ENCODE measurements at regions not wholly inside any gene's neighbourhood (a gene's known extent, or its start where the extent isn't known, plus 50 kb on each side); places are given as distances from the start of the nearest gene placed in this dataset.

DNA sequence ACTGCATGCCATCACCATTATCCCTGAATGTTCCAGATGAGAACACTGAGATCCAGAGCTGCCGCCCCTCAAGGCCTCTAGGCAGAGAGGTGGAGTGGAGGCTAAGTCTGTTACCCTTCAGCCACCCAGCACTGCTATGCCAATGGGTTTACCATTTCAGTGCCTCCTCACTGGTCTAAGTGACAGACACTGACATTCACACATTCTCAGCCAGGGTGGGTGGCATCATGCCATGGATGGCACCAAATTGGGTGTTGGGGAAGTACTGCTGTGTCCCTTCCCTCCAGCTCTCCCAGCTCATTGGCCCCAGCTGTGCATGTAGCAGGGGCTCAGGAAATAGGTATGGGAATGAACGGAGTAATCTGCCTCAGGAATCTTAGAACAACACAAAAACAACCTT, 96.8 kb upstream of the PLET1 start:
- DNase-seq = no peak

DNA sequence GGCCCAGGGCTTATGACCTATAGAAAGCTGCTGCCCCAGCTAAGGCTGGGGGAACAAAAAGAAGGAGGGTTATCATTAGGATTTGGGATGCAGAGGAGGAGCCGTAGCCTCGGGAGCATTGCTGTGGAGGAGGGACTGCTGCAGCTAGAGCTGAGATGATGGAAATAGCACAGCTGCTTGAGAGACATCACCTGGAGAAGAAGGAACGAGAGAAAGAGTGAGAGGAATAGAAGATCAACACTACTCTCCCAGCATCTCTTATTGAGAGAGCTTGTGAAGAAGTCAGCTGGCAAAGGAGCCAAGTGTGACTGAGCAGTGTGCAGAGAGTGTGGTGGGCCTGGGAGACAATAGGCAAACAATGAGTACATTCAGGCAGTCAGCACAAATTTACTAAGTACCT, 100.7 kb upstream of the PLET1 start:
- DNase-seq = no peak

DNA sequence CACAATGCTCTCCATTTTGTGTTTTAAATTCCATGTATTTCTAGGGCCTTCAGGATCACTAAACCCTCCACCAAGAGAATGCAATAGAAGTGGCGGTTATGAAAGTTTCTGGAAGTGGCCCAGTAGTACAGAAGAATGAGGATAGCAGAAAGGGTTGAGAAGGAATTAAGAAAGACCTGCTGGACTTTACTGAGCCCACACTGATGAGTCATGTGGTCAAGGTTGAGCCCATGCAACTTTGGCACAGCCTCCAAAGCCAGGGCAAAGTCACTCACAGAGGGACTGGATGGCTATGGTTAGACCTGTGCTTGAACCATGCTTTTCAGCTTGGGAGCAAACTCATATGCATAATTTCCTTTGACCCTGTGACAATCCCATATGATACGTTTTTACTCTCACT, 102.9 kb upstream of the PLET1 start:
- no peak for DNase-seq

DNA sequence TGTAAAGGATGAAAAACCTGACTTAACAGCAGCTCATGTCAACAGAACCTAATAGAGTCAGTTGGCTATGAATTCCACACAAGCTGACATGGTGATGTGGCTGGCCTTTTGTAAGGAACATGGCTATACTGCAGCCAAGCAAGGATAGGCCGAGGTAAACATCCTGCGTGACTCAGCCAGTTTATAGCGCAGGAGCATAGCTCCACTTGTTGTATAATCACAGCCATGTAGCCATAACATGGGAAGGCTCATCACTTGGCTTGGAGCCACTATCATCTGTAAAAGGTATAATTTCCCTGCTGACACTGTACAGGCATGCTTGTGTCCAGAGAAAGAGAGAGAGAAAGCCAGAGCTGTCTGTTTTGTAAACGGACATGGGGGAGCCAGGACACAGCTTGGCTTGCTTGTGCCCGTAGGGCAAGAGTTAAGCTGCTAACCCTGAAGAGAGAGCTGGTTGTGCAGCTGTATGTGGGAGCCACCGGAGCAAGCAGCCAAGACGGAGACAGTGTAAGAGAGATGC, 104.4 kb upstream of the PLET1 start:
- DNase-seq = no peak

DNA sequence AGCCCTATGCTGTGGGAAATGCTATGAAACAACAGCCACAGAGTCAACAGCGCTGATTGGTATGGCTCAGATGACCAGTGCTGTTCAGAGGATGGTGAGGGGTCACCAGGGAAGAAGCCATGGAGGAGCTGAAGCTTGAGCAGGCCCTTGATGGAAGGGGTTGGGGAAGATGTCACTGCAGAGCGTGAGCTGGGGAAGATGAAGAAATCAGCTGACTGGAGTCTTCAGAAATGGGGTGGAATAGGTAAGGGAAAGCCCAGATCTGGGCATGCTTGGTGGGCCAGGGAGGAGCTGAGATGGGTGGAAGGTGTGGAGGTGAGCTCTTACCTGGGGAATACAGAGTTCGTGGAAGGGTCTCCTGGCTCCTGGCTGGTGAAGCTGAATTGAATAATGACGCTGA, 105.4 kb upstream of the PLET1 start:
- DNase-seq = no peak

DNA sequence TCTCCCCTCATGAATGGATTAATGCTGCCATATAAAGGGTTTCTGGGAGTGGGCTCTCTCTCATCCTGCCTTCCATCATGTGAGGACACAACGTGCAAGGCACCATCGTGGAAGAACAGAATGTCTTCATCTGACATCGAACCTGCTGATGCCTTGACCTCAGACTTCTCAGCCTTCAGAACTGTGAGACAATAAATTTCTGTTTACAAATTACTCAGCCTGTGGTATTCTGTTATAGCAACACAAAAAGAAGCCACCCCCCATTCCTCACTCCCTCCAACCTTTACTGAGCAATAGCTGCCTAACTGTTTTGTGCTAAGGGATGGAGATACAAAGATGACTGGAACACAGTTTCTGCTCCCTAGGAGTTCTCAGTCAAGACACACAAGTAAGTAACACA, 106.1 kb upstream of the PLET1 start:
- no peak for DNase-seq

DNA sequence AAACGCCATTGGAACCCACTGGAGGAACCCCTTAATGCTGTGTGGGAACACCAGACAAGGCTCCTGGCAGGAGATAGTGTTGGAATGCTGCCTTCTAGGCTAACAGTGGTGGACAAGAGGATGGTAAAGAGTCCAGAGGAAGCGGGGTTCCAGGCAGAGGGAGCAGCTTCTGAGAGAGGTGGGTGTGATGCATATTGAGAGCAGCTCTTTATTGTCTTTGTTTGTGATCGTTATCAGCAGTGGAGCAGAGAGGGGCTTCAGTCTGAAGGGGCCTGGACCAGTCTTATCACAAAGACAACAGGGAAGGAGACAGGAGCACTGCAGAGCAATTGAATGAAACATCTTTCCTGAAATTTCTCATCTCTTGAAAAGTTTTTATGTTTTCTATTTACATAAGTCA, 106.8 kb upstream of the PLET1 start:
- DNase-seq = no peak

DNA sequence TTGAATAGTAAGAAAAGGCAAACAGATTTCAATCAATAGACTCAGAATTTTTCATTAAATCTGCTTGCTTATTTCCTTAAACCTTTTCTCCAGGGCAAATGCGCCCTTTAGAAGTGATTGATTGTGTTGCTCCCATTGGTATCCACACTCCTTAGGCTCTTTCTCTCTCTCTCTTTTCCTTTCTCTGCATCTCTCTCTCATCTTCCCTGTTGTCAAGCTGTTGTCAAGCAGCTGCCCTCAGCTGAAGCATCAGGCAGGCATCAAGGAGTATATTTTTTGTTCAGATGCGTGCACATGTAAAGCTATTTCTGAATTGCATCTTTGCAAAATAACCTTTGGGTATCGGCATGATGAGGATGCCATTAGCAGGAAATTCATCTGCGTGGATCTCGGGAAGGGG, 107.2 kb upstream of the PLET1 start:
- no peak for DNase-seq

DNA sequence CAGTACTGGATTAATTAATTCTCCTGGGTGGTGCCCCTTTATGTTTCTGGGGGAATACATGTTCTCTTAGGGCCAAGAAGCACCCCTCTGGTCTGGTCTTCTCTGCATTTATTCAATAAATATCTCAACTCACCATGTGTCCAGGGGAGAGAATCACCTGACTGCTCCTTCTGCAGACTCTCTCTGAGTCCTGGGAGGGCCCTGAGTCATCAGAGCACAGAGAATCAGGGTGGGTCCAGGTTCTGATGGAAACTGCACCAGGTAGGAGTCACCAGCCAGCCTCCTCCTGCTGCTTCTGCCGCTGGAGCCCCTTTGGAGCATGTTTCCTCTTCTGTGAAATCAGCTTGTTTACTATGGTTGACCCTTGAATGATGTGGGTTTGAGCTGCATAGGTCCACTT, 107.7 kb upstream of the PLET1 start:
- DNase-seq = no peak

DNA sequence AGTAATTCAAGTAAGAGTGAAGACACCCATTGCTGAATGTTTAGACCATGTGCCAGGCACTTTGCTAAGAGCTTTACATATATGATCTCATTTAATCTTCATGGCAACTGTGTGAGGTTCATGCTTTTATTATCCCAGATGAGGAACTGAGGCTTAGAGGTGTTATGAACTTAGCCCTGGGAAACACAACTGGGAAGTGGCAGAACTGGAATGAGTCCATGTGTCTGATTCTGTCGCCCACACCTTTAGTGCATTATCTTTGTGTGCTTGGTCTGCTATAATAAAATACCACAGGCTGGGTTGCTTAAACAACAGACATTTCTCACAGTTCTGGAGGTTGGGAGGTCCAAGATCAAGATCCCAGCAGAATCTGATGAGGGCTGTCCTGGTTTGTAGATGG, 108.7 kb upstream of the PLET1 start:
- no peak for DNase-seq

DNA sequence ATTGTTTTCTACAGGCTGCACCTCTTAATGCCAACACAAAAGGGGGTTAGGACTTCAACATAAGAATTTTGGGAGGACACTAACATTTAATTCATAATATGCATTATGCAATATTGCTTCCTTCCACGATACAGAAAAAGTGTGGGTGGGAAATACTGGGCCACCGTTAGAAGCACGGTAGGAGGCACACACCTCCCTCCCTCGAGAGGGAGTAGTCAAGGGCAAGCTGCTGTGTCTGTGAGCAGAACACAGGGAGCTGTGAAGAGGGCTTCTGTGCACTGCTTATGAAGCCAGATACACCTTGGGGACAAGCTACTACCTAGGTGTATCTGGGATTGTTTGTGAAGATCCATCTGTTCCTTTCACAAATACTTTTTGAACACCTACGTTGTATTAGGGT, 109.3 kb upstream of the PLET1 start:
- no peak for DNase-seq

DNA sequence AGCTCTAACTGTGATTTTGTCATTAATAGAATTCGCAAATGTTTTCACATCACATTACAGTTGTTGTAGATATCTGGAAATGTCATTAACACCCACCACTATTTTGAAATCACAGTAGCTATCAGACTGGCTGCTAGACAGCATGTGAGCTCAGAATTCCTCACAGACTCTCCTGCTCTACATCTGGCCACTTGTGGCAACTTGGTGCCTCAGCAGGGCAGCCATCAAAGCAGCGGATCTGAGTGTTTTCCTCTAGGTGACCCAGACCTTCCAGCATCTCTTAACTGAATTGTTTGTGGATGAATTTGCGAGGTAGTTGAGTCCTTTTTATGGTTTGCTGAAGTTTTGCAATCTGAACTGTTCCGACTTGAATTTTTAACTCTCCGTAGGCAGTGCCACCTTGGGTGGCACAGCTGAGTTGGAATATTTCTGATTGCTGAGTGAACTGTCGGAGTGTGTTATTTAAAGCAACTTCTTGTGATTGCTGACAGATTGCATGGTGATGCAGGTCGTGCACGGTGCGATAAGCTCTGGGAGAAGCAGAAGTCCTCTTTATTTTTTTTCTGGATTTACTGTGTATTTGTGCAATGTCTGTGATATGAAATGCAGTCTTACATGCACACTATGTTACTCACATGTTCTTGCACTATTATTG, 114.0 kb upstream of the PLET1 start:
- no peak for DNase-seq

DNA sequence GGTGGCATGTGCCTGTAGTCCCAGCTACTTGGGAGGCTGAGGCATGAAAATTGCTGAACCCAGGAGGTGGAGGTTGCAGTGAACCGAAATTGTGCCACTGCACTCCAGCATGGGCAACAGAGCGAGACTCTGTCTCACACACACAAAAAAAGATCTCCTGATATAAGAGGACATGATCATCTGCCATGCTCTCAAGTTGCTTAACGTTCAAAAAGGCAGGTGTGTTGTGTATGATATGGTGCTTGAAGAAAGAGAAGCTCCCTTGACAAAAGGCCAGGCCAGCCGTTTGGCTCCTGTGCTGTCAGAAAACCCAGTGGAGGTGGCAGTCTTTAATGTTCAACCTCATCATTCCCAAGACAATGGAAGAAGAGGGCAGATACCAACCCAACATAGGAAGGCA, 117.3 kb upstream of the PLET1 start:
- no peak for DNase-seq

DNA sequence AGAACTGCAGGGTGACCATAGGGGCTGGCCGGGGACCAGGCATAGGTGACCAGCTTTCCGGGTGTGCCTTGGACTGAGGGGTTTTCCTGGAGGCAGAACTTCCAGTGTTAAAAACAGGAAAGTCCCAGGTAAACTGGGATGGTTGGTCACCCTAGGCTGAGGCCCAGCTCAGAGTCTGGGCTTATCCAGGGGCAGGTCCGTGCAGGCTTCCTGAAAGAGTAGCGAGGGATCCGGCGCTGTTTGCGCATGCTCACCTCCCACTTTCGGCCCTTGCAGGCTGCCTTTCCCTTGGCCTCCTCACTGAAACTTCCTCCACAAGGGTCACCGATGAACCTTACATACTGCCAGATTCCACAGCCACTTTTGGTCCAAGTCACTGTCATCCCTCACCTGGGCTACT, 119.8 kb upstream of the PLET1 start:
- no peak for DNase-seq

DNA sequence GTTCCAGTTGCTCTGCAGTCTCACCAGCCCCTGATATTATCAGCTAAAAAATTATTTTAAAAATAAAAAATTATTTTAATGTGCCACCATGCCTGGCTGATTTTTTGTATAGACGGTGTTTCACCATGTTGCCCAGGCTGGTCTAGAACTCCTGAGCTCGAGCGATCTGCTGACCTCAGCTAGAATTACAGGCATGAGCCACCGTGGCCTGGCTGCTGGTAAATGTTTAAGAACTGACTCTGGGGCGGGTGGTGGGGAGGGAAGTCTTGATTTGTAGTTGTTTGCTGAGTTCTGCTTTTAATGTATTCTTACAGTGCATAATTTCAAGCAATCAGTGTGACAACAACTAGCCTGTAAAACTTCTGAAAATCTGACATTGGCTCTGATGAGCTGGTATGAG, 120.9 kb upstream of the PLET1 start:
- DNase-seq = no peak

DNA sequence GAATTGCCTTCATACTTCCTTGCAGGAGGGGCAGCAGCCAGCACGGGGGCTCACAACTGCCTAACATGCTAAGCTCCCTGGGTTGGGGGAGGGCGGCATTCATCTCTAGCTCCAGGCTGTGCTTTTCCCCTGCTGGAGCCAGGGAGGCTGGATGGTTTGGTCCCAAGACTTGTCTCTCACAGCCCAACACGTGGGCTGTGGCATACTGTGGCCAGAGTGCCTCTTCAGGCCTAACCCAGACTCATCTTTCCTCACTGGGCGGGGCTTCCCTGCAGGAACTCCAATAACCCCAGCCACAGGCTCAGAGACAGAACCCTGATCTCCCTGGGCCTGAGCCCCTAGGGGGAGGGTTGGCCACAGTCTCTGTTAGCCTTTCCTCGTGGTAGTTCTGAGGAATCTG, 121.9 kb upstream of the PLET1 start:
- DNase-seq = no peak

DNA sequence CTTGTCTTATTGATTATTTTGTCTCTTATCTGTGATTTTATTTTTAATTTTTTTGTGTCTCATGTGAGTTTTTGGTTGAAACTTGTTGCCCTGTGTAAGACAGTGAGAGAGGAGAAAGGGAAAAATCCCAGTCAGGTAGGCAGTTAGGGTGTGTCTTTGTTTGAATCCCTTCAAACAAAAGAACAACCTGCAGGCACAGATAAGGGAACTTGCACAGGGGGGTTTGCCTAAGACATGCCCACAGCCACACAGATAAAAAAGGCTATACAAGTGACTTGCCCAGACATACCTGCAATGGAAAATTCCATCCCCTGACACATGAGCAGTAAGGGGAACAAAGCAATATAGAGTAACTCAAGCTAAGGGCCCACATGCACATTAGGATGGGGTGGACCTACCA, 127.8 kb upstream of the PLET1 start:
- DNase-seq = no peak

DNA sequence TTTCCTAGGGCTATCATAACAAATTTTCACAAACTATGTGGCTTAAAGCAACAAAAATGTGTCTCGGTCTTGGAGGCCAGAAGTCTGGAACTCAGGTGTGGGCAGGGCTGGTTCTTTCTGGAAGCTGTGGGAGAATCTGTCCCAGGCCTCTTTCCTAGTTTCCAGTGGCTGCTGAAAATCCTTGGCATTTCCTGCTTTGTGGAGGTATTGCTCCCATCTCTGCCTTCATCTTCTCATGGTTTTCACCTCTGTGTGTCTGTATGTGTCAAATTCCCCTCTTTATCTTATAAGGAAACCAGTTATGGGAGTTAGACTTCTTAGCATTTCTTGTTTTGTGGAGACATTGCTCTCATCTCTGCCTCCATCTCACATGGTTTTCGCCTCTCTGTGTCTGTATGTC, 130.4 kb upstream of the PLET1 start:
- DNase-seq = no peak

DNA sequence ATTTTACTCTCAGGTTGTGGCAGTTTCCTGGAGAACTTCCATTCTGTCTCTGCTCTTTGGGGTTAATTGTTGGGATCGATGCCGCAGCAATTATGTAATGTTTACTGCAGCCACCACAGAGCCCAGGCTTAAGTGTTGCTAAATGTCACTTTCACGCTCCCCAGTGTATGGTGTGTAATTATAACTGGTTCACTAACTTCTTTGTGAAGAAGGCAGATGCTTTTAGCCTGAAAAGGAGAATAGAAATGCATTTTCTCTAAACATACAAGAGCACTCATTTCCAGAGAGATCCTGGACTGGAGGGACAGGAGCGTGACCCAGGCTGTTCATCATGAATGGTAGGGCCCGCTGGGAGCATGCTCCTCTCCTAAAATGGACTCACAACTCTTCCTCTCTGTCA, 132.2 kb upstream of the PLET1 start:
- DNase-seq = no peak

DNA sequence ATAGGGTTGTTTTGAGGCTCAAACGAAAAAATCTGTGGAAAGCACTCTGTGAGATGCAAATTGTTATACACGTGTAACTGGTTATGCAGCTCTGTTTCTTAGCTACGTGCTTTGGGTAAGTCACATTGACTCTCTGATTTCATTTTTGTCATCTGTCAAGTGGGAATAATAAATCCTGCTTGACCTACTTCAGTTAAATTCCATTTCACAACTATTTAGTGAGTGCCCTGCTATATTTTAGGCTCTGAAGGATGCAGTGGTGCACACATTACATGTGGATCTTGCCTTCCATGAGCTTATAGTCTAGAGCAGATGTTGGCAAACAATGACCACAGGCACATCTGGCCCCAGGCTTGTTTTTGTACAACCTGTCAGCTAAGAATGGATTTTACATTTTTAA, 133.6 kb upstream of the PLET1 start:
- DNase-seq = no peak

DNA sequence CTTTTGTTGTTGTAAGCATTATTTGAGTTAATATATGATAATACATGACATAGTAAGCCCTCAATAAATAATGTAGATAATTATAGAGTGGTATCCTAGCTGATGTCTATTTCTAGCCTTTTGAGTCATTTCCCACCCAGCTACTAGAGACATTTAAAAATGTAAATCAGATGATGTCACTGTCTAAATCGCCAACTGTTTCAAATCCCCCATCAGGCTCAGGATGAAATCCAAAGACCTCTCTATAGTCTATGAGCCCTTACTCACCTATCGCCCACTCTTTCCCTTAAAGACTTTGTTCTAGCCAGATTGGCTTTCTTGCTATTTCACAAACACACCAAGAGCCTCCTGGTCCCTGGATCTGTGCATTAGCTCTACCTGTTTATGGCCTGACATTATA, 135.4 kb upstream of the PLET1 start:
- DNase-seq = no peak

DNA sequence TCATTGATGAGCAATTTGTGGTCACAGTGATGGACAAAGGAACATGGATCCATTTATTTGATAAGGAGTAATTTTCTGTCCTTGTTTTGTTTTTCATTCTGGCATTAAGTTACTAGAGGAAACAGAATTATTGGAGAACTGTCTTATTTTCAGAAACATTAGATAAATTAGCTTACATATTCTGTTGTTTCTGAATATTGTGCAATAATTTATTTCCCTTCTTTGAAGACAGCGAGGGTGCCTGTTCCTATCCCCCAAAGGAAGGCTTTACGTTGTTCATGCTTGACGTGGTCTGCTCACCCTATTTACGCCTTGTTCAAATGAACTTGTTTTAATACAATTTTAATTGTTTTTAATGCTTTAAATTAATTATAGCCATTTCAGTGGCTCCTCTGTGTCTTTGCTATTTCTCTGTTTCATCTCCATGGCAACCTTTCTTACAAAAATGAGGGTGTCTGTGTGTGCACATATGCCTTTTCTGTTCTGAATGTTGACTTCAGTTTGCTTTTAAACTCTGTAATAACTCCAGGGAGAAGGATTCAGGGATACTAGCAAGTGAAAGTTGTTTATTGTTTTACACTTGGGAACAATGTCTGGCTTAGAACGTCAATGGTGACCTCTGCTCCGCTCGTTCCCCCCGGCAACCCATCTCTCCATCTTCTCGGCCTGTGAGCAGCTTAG, 138.3 kb upstream of the PLET1 start:
- DNase-seq = no peak

DNA sequence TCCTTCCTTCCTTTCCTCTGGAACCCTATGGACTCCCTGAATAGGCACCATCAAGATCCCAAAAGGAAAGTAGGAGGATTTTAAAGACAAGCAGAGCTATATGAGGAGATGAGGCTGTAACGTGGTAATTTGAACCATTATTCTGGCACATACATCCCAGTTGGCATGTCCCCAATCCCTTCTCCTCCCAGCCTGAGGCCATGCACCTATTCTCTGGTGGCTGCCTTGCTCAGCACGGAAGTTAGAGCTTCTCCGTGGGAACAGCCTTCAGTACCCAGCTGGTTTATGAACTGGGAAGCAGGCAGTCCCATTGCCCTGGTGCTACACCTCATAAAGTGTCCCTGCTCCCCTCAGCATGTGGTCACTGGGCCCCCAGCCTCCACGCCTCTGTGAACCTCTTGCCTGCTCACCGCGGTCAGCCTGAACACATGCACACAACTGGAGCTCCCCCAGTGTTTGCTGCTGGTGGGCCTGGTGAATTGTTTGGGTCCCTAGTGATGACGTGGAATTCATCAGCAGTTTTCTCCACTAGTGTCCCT, 139.9 kb upstream of the PLET1 start:
- no peak for DNase-seq

DNA sequence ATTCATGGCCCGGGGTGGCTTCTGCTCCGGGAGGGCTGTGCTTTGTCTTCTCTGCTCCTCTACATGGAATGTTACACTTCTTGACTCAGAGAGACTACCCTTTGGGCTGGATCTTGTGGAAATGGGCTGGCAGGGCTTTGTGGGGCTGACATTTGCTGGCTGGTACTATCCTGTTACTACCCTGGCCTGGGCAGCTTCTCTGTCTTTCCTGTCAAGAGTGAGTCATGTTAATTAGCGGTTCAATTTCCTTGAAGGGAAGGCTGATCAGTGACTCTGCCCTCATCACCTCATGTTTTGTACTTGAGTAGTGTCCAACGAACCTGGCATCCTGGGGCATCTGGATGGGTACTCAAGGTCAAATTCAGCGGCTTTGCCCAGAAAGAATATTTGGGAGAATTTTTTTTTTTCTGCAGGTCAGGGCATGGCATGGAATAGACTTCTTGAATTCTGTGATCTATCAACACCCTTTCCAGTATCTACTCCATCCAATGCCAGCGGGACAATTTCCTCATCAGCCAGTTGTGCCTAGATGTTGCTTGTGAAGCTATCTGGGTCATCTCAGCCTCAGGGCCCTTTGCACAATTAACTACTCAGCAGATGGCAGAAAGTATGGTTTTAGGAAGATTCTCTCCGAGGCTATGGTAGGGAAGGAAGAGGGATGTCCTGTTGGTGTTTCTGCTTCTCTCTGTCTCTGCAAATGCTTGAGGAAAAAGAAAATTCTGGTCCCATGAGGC, 140.5 kb upstream of the PLET1 start:
- DNase-seq = no peak
